ENCODE measurements at regions not wholly inside any gene's neighbourhood (a gene's known extent, or its start where the extent isn't known, plus 50 kb on each side); places are given as distances from the start of the nearest gene placed in this dataset.

DNA sequence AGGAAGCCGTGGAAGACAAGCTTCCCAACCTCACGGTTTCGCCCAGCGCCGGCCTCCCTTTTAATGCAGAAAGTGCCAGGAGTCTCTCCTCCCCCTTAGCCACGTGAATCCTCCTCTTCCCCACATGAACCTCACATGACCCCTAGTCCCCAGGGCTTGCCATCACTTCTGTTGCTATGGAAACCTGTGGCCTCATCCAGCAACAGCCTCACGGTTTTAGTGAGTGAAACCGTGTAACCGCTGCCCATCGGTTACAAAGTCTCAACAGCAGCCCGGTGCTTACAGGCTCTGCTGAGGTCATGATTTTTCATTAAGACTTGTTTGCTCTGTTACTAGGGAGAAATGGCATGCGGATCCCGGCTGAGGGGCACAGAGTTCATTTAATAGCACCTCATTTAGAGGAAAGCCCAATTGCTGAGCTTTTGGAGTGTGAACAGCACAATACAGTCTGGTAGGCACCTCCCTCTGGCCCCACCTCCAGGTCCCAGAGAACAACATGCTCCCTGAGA is 143.2 kb upstream of the BACE2 start:
- TF ChIP-seq ELF4 (IDR thresholded peaks at IDR 0.05) = no peak
- no peak for TF ChIP-seq ARNT (IDR thresholded peaks at IDR 0.05)
- no peak for TF ChIP-seq FOXM1 (IDR thresholded peaks at IDR 0.05; ENCODE audit: borderline replicate concordance)

Measured in HEK293T (cell line).